Right renal pelvis (tissue), 4 donors: ENCODE measurements at regions not wholly inside any gene's neighbourhood (a gene's known extent, or its start where the extent isn't known, plus 50 kb on each side); places are given as distances from the start of the nearest gene placed in this dataset.

Source experiments
- DNase-seq, 4 donors: peaks; one replicate each; pipeline ENCODE4 v3.0.0-alpha.2; 2013; ENCODE audit warnings: low read depth in 4 of 4, low spot score in 3 of 4, missing footprints in 1 of 4

DNA sequence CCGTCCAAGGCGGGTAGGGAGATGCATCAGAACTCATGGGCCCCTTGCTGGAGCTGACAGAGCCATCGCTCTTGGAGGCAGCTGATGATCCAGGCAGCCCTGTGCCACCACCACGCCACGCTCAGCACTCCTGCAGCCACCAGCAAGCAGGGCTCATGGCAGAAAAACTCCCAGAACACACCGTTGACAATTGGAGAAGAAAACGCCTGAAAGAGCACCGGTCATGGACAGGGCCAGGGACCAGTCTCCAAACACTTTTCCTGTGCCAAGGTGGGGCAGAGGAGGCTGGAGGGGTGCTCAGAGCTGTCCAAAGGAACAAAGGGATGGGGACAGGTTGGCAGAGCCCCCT lies 132.2 kb downstream of the FOXL1 start:
- no peak for DNase-seq

DNA sequence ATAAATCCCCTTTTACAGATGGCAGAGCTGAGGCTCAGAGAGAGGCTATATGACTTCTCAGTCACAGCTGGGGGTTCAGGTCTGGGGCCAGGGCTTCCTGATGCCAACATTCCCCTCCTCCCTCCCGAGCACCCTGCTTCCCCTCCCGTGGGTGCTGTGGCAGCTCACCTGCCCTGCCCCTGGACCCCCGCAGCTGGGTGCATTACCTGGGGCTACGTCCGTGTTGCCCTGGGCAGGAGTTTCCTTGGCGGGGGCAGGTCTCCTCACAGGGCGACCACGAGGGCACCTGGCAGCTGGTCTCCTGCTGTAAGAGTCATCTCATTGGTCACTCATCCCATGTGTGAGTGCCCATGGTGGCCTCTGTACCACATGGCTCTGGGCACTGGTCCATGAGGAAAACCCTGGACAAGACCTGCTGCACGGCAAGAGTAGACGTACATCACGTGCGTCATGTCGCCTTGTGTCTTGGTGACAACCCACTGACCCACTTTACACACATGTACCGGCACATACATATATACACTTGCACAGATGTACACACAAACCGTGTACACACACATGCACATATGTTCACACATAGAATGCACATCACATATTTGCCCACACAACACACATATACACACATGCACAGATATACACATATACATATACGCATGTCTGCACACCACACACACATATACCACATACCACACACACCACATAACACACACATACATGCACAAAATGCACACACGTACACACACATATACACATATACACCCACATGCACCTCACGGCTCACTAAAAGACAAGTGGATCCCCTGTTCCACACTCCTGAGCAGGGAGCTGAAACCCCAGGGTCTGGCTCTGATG lies 134.0 kb downstream of the FOXL1 start:
- no peak for DNase-seq

DNA sequence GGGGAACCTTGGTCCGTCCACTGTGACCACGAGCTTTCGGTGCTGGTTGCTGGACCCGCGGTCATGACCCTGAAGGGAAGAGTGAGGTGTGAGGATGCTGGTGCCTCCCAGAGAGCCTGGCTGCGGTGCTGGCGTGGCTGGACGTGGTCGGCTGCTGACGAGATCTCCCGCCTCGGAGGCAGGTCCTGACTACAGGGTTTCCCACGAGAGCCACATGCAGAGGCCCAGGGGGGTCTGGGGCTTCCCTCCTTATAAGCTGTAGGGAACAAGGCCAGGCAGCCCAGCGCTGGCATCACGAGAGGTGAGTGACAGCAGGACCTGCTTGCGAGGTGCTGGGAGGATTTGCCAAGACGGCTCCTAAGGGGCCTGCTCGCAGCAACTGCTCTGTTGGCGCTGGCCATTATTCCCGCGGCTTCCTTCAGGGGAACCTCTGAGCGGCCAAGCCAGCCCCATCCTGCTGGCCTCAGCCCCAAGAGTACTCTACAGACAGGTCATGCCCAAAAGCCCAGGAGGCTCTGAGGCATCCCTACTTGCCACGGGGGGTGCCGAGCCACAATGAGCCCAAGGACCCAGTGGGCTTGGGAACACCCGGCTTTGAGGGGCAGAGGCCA lies 134.8 kb downstream of the FOXL1 start:
- DNase-seq, result no peak

DNA sequence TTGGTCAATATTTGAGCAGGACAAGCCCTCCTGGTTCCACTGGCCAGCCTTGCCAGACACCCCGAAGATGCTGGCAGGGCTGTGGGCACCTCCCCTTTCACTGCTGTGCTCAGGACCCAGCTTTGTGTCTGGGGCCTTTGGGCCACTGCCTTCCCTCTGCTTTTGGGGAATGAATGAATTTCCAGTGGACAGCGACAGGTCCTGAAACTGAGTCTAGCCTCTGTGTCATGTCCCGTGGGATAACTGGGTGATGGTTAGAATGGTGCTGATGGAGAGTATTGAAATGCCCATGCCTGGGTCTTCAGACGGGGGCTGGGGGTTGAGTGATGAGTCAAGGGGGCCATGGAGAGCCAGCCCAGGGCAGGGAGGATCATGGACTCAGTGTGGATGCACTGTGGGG lies 135.8 kb downstream of the FOXL1 start:
- no peak for DNase-seq

DNA sequence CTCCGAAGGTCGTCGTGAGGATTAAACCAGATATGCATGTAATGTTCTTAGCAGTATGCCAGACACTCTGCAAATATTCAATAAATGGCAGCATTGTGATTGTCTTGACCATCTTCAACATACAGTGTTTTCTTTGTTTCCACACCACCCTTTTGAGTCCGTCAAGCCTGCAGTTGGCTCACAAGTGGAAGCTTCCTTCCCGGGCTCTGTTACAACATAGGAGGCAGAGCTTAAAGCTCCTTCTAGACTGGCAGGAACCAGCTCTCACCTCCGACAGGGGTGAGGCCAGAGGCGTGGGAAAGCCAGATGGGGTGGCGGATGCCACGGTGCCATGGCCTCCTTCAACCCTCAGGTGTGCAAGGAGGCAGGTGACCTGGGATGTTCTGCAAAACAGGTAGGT lies 138.3 kb downstream of the FOXL1 start:
- no peak for DNase-seq

DNA sequence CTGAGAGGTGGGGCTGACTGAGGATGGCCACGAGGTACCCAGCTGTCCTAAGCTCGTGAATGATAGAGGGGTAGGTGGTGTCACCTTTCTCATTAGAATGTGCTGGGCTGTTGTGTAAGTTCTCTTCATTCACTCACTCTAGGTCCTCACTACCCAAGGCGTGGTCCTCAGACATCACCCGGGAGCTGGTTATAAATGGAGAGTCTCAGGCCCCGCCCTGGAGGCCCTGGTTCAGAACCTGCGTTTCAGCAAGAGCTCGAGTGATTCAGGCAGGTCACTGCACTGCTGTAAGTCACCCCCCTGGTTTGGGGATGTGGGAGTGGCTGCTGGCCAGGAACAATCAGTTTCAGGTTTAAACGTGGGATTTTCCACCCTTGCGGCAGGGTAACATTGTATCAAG lies 139.8 kb downstream of the FOXL1 start:
- no peak for DNase-seq

DNA sequence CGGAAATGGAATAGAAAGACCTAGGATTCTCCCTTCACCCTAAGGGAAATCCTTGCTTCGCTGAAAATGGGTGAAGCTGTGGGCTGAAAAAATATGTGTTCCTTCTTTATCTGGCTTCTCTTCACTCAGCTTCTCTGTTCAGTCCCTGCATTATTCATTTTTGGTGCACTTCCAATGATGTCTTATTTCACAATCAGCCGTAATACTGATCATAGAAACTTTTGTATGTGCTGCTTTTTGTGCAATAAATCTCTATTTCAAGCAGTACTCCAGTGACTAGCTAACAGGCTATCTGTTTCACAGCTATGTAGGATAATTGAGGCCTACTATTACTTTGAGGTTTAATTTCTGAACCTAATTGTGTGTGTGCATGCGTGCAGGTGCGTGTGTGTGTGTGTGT lies 144.6 kb downstream of the FOXL1 start:
- no peak for DNase-seq

DNA sequence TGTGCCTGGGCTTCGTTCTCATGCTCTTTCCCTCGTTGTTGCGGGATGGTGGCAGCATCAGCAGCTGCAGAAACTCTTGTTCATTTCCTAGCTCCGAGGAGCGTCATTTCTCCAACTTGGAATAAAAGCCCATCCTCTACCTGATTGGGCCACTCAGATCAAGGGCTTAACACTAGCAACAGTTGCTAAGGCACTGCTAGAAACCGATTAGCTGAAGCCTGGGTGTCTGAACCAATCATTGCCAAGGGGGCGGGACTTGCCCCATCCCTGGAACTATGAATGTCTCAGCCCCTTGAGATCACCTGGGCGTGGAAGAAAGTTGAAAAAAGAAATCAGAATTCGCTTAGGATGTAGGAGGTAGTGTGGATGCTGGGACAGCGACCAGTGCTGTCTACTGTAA lies 145.3 kb downstream of the FOXL1 start:
- no peak for DNase-seq

DNA sequence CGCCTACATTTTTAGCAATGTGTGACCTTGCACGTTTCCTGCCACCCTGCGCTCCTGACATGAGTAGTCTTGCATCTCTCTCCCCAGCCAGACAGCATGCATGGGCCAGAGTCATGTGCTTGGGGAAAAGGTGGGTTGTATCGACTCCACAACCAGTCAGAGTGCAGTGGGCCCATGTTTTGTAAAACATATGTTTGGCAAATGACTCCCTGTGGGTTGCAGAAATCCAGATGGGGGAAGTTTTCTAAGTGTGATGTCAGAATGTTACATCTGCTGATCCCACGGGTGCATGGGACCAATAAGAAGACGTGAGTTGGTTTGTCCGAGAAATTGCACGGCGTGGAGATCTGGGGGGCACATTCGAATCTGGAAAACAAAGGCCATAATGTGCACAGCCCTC lies 147.1 kb downstream of the FOXL1 start:
- no peak for DNase-seq

DNA sequence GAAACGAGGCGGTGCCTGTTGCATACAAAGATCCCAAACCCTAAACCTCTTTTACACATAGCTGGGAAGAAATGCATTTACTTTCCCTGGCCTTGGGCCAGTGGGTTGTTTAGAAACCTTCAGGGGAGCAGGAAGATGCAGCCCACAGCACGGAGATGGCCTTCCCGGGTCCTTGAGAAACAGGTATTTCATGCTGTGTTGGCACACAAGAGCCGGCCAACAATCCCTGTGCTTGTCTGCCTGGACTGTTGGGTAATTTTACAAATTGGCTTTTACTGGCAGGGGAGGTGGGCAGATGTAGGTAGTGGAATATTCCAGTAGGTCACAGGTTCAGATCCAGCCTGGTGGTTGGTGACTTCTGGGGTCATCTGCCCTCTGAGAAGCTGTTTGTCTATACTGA lies 148.0 kb downstream of the FOXL1 start:
- DNase-seq, result no peak

DNA sequence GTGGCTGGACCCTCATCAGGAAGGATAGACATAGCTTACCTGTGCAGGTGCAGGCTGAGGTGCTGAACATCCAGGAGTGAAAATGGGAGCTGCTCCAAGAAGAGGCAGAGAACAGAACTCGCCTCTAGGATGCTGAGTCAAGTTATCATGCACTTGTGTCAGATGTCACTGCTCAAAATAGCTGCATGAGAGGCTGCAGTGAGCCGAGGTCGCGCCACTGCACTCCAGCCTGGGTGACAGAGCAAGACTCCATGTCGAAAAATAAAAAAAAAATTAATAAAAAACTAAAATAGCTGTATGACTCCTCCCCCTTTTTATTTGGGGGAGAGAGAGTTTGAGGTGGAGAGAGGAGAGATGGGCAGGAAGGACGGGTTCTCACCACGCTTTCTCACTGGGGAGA lies 148.8 kb downstream of the FOXL1 start:
- DNase-seq, result no peak

DNA sequence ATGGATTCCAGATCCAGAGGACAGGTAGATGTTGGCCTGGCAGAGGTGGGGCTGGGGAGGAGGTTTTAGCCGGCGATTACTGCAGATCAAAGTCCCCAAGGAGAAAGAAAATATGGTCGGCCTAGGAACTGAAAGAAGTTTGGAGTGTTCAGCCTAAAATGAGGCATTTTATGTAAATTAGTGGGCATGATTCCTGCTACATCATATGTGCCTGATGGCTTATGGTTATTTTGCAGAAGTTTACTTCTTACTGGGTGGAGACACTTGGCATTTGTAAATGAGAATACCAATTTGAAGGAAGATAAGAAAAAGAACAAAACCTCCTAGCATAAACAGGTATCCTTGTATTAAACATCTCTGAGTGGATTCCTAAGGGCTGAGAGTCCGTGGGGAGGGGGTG lies 149.3 kb downstream of the FOXL1 start:
- no peak for DNase-seq

DNA sequence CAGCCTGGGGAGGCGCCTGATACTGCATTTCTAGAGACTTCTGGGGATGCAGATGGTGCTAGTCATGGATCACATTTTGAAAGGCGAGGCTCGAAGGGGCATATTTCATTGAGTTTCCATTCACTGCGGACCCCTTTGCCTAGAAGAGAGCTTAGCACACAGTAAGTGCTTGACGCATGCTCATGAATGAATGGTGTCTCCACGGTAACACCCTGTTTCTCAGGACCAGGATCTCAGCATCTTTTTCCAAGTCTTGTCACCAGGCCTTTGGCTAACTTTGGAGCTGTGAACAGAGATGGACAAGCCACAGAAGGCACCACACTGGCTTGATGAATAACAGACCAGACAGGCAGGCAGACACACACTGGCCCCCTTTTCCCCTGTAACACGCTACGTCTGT lies 151.3 kb downstream of the FOXL1 start:
- no peak for DNase-seq

DNA sequence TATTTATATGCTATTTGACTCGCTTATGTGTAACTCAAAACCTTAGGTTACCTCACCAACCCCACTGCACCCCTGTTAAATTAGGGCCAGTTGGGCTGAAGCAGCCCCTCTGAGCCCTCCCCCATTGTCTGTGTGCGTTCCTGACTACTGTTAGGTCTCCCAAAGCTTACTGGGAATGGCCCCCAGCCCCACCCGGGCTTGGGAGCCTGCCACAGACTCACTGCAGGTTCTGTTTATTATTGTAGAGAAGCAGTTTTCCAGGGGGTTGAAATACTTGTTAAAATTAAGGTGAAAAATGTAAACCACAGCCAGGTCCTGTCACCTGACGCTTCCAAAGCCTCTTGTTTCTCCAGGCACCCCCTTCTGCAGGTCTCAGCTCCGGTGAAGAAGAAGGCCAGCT lies 151.7 kb downstream of the FOXL1 start:
- DNase-seq, result no peak

DNA sequence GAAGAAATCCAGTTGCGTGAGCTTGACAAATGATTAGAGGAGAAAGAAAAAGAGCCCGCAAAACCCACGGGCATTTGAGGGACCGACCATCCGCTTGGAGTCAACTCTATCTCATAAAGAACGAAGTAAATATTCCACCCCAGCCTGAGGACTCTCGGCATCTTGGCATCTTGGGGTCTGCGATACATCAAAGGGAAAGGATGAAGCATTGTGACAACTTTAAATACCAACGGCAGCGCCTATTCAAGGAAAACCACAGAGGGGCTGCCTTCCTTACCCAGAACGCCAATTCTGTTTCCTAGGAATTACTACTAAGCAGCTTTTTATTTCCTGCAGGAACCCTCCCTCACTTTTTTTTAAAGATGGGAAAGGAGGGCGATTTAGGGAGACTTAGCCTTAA lies 152.2 kb downstream of the FOXL1 start:
- DNase-seq, result no peak

DNA sequence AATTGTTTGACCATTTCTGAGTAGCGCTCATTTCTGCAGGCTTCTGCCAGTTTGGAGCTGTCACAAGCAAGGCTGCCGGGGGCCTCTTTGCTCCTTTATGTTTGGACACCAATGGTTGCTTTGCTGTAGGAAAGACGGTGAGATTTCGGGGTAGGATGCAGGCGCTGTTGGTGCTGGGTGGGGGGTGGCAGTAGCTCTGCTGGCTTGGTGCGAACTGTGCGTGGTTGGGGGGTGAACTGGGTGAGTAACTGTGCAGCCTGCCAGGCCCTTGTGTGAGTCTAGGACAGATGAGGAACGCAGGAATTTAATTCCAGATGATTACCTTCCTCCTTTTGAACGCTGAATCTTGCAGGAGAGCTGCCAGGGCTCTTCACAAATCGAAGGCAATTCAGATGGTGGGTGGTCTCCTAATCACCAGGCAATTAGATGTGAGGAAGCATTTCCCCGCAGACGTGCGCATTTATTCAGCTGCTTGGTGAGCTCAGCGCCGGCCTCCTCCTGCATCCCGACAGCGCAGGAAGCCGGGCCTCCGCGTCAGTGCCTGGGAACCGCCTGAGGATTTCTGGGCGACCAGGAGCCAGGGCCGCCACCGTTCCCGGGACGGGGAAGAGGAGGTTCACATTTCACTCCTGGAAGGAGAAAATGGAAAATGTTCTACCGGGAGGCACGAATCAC lies 154.4 kb downstream of the FOXL1 start:
- no peak for DNase-seq

DNA sequence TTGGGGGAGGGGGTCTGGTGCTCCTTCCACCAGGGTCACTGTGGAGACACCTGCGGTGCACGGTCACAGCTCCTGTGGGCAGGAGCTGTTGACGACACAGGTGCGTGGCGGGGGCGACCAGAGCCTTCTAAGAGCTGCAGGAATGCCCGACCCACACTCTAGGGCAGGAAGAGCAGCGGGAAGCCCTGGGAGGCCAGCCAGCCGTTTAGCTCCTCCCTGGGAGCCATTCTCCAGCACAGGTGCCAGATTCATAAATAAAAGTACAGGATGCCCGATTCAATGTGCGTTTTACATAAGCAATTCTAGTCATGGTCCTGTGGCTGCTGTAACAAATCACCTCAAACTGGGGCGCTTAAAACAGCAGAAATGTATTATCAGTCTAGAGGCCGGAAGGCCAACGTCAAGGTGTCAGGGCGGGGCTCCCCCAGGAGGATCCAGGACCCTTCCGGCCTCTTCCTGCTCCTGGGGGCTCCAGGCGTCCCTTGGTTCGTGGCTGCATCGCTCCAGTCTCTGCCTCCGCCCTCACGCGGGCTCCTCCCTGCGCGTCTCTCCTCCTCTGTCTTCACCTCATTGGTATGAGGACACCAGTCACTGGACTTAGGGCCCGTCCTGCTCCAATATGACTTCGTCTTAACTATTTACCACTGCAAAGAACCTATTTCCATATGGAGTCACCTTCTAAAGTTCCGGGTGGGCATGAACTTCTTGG lies 155.4 kb downstream of the FOXL1 start:
- no peak for DNase-seq

DNA sequence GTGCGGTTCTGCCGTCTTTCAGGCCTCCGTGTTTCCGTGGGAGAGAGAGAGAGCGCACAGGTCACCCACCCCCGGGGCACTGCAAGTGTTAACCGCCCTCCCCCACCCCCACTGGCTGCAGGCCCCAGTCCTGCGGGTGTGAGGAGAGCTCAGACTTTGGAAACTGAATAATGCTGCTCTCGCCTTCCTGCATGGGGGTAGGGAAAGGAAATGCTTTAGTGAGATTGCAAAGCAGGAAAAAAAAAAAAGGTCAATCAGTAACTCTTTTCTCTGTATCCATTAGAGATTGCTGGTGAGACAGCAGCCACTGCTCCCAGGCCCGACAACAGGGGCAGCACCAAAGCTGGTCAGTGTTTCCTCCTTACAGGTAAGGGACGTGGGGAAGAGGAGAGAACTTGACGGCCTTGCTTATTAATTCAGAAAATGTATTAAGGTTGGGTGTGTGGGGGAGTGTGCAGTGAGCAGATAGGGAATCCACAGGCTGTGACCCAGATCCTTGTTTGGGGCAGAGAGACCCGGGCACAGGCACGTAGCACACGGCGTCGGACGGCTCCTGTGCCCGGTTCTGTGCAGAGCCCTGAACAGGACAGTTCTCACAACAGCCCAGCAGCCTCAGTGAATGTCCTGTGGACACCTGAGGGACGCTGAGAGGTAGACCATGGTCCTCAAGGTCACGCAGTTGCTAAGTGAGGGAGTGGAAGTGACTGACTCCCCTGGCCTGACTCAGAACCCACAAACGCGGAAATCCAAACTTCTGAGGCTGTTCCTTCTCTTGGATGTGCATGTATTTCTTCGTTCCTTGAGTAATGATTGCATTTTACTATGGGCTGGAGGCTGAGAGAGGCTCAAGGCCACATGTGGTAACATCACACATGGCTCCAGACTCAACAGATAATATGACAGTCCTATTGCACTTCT lies 156.5 kb downstream of the FOXL1 start:
- DNase-seq, result no peak

DNA sequence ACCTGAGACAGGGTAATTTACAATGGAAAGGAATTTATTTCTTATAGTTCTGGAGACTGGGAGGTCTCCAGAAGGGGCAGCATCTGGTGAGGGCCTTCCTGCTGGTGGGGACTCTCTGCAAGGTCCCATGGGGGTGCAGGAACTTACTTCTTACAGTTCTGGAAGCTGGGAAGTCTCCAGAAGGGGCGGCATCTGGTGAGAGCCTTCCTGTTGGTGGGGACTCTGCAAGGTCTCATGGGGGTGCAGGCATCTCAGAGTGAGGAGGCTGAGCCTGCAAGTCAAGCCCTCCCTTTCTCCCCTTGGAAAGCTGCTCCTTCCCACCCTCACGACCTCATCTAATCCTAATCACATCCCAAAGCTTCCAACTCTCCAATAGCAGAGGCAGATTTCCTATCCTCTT lies 157.4 kb downstream of the FOXL1 start:
- no peak for DNase-seq

DNA sequence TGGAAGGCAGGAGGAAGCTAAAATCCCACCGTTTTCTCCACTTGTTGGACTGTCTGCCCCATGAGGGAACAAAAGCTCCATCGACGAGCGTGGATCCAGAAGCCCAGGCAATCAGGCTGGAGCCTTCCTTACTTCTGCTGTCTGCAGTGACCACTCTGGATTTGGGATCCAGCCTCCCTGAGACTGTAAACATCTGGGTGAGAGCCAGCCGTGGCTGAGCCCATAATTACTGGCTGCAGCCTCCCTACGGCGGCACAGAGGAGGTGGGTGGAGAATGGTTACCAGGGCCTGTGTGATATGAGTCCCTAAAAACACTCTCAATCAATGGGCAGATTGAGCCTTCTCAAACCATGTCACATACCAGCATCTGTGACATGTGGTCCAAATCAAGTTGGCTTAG lies 158.2 kb downstream of the FOXL1 start:
- no peak for DNase-seq
